GM19239 (cell line): ENCODE measurements at regions not wholly inside any gene's neighbourhood (a gene's known extent, or its start where the extent isn't known, plus 50 kb on each side); places are given as distances from the start of the nearest gene placed in this dataset.

Experiments
- DNase-seq: peaks from one replicate; pipeline ENCODE4 v3.0.0; 2011; ENCODE audit warnings: low spot score; ENCODE audit not compliant: insufficient read length
- FAIRE-seq: peaks from 2 replicates; lab custom pipeline; 2011; peaks lifted over from hg19 to GRCh38; lab: Jason Lieb, UNC

DNA sequence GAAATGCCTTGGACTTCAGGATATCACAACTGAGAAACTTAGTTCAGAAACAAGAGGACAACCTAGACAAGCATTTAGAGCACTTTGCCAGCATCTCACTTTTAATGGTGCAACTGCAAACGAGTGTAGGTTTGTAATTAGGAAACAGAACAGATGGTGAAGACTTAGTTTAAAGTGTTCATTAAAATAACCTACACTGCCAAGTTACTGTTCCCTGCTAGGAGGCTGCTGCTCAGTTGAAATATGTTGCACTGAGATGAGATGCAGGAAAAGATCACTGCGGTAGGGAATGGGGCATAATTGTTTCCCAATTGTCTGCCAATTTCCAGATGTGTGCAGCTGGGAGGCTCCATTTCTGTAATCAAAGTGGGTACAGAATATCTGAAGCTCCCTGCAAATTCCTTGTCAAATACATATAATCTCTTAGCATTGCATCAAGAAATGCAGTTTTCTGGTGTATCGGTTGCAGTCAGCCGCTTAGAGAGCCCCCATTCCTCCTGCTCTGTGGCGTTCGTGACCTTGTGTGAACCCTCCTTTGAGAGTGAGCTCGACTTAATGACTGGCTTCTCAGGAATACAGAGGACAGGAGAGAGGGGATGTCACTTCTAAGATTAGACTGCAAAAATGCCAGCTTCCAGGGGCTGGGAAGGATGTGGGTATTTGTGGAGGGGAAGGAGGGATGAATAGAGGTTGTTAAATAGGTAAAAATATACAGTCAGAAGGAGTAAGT lies 448.9 kb downstream of the MED10 start:
- DNase-seq, result no peak
- FAIRE-seq, result no peak

- DNase-seq (no peak), FAIRE-seq (no peak)
Observed at GRCh38 chr5:5925191-5925590, 453.2 kb downstream of the MED10 start.

GRCh38 chr5:5919411-5919810 lies 458.9 kb downstream of the MED10 start:
- FAIRE-seq (no peak), DNase-seq (no peak)

GRCh38 chr5:5906778-5907177 lies 471.6 kb downstream of the MED10 start:
- DNase-seq (no peak), FAIRE-seq (no peak)

DNA sequence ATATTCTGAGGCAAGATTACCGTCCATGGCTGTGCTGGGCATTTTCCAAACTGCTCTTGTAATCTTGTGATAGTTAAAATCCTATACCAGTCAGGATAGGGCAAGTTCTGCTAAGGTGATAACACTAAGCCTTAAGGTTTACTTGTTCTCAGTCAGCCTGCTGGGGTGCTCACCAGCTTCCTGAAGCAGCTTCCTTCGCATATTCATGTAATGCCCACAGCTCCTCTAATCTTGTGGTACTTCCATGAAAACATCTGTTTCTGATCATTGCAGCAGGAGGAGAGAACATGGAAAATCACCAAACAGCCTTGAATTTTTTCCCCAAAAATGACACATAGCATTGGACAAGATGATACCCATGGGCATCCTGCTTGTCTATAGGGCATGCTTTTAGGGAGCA lies 473.2 kb downstream of the MED10 start:
- DNase-seq (no peak), FAIRE-seq (no peak)

DNA sequence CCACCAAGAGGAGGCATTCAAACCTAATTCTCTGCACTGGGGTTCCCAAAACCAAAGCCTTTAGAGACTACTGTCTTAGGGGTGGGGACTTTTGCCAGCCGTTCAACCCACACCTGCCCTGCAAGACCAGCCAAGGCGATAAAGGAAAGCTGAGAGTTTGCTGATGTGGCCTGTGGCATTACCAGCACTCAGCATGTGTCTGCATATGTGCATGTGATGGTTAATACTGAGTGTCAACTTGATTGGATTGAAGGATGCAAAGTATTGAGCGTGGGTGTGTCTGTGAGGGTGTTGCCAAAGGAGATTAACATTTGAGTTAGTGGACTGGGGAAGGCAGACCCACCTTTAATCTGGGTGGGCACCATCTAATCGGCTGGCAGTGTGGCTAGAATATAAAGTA lies 474.2 kb downstream of the MED10 start:
- FAIRE-seq (no peak), DNase-seq (no peak)

DNA sequence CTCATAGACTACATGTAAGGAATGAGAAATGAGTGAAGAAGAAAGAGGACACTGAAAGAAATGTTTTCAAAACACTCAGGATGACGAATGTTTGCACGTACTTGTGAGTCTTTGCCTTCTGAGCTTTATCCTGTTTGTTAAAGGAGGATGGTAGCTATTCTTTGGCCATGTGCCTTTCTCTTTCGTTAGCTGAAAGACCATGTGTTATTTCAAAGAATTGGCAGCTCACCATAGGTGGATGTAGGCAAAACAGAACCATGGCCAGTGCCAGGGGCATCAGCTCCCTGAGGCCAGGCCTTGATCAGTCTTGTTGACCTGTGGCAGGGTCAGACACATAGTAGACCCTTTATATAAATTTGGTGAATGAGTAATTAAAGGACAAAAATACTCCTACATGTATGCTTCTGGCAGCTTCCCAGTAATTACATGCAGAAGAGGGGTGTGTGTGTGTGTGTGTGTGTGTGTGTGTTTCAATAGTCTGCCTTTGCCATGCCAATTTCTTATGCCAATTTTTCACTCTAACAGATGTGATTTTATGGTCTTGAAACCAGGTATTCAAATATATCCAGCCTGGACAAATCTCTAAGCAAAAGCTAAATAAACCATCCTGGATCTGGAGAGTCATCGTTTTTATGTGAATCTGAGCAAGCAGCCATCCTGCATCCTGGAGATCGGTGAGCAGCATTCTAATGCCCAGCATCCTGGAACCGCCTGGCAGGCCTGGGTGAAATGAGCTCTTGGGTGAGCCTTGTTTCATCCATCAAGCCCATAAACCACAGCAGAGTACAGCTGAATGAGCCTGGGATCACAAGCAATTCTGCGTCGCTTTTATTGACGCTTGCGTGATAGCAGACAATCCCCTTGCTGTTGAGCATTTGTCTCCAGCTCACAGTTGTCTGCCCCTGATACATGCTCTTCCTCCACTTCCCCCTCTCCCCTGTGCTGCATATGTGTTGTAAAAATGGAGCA lies 475.4 kb downstream of the MED10 start:
- no peak for FAIRE-seq

DNA sequence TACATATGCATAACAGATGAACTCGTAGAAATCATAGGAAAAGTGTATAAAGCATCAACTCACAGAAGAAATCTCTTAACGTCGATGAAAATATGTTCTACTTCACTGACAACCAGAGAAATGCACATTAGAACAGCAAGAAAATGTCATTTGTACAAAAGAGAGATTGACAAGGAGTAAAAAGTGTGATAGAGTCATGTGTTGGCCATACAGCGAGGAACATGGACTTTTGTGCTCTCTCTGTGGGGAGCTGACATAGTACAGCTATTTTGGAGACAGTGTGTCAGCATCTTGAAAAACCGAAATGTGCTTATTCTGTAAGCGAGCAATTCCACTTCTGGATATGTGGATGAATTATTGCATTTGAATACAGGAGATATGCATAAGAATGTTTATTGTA lies 477.9 kb downstream of the ICE1 start:
- DNase-seq, result no peak
- FAIRE-seq, result no peak

More for the DNA sequence above, 475.4 kb downstream of the MED10 start:
- no peak for DNase-seq

- FAIRE-seq, result no peak
- DNase-seq, result no peak
Observed at GRCh38 chr5:5899716-5900115, 477.2 kb downstream of the ICE1 start.

GRCh38 chr5:5888284-5888683 lies 465.8 kb downstream of the ICE1 start:
- DNase-seq (no peak), FAIRE-seq (no peak)

GRCh38 chr5:5887833-5888232 lies 465.4 kb downstream of the ICE1 start:
- DNase-seq, result no peak

GRCh38 chr5:5886812-5887486 lies 464.5 kb downstream of the ICE1 start:
- peak; percentile 48 for DNase-seq

More at GRCh38 chr5:5887833-5888232, 465.4 kb downstream of the ICE1 start:
- FAIRE-seq, result no peak

GRCh38 chr5:5886353-5886752 lies 463.9 kb downstream of the ICE1 start:
- DNase-seq (no peak), FAIRE-seq (no peak)

More at GRCh38 chr5:5886812-5887486, 464.5 kb downstream of the ICE1 start:
- no peak for FAIRE-seq

GRCh38 chr5:5885782-5886181 lies 463.3 kb downstream of the ICE1 start:
- DNase-seq, result no peak
- FAIRE-seq, result no peak

- FAIRE-seq (no peak), DNase-seq (no peak)
Observed at GRCh38 chr5:5884593-5884992, 462.1 kb downstream of the ICE1 start.

- FAIRE-seq (no peak), DNase-seq (no peak)
Observed at GRCh38 chr5:5883562-5883961, 461.1 kb downstream of the ICE1 start.

DNA sequence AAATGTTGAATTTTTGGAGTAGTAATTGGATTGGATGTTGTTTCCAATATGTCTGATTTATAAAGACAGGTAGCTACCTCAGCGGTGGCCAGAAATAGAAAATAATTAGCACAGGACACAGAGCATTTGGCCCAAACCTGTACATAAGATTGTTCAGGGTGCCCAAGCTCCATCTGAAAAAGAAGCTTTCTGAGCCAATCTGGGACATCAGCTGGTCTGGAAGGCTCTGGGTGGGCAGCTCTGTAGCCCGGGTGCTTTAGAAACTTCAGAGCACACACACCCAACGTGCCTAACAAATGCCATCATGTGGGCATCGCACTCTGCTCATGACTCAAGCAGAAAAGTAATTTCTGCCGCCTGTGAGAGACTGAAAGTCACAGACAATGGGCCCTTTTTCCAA lies 460.7 kb downstream of the ICE1 start:
- FAIRE-seq (no peak), DNase-seq (no peak)

GRCh38 chr5:5882706-5883105 lies 460.2 kb downstream of the ICE1 start:
- DNase-seq (no peak), FAIRE-seq (no peak)

DNA sequence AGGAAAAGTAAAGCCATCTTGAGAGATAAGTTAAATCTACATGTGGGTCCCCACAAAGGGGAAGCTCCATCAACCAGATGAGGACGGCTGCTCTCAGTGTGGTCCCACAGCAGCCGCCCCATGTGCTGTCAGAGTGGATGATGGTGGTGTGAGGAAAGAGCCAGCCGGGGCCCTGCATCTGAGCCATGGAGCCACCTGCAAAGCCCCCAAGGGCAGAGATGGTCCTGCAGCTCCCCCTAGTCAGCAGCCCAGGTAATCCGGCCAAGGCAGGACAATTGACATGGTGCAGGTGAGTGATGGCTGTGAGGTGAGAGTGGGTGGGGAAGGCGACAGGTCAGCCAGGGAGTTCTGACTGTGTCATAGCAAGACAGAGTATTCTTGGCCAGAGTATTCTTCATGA lies 458.8 kb downstream of the ICE1 start:
- DNase-seq, result peak; percentile 9
- FAIRE-seq, result no peak

GRCh38 chr5:5880077-5880763 lies 457.7 kb downstream of the ICE1 start:
- DNase-seq, result no peak
- no peak for FAIRE-seq
